NCI-H1048 (cell line): ENCODE measurements at regions not wholly inside any gene's neighbourhood (a gene's known extent, or its start where the extent isn't known, plus 50 kb on each side); places are given as distances from the start of the nearest gene placed in this dataset.

Source experiments
- DNase-seq: peaks from one replicate; lab custom pipeline; 2025; lab: John Stamatoyannopoulos, UW

- no peak for DNase-seq
These were observed 168.0 kb upstream of the ZNF32 start for GRCh38 chr10:43816351-43817321.

DNA sequence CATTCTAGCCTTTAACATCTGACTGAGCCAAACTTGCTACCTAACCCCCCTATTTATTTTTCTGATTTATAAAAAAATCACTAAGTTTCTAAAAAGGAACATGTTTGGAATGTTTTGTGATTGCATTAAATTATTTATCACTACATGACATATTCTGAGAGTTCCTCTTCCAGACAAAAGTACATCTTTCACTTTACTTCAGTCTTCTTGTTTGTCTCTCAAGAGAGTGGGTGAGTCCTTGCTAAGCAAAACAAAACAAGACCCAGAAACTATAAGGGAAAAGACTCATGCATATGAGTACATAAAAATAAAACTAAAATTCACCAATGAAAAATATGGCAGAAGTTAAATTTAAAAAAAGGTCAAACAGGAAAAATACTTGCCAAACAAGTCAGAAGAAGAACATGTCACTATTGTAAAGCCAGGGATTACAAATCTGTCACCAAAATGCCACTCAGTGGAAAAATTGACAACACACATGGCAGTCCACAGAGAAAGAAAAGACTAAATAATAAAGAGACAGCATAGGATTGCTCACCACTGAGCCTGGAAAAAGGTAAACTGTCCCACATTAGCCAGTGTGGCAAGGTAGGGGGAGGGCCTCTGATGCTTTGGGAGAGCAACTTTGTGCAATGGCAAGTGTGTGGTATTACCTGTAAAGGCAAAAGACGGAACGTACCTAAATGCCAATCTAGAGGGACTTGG, 166.7 kb upstream of the ZNF32 start:
- no peak for DNase-seq

DNA sequence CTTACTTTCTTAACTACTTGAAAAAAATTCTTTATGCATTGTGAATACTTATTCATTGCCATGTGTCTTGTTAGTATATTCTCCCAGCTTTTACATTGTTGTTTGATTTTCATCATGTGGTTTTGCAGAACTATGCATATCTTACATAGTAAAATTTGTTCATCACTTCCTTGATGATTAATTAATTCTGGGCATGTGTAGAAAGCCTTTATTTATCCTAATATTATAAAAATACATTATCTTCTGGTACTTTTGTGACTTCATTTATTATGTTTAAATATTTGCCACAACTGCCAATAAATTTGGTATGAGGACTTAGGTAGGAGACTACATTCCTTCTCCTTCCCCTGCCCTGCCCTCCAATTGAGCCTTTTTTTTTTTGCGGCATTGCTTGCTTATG, 166.0 kb upstream of the ZNF32 start:
- DNase-seq, result no peak

- no peak for DNase-seq
These were observed 163.2 kb upstream of the ZNF32 start for GRCh38 chr10:43811871-43812270.

GRCh38 chr10:43809211-43809930, 160.7 kb upstream of the ZNF32 start:
- no peak for DNase-seq

DNA sequence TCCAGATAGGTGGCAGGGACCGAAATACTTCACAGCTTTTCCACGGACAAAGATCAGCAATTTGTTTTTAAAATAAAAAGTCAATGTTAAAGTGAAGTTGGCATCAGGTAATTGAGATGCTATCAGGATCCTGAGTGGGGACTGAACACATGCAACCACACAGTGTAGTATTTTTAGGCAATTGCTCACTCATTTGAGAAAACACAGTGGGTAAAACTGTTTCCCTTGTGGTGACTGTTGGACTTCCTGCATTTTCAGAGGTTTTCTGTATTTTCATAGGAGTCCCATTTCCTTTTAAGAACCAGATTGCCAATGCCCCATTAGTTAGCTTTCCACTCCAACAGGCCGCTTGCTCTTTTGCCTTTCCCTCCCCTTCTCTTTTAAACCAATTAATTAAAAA, 159.5 kb upstream of the ZNF32 start:
- no peak for DNase-seq

DNA sequence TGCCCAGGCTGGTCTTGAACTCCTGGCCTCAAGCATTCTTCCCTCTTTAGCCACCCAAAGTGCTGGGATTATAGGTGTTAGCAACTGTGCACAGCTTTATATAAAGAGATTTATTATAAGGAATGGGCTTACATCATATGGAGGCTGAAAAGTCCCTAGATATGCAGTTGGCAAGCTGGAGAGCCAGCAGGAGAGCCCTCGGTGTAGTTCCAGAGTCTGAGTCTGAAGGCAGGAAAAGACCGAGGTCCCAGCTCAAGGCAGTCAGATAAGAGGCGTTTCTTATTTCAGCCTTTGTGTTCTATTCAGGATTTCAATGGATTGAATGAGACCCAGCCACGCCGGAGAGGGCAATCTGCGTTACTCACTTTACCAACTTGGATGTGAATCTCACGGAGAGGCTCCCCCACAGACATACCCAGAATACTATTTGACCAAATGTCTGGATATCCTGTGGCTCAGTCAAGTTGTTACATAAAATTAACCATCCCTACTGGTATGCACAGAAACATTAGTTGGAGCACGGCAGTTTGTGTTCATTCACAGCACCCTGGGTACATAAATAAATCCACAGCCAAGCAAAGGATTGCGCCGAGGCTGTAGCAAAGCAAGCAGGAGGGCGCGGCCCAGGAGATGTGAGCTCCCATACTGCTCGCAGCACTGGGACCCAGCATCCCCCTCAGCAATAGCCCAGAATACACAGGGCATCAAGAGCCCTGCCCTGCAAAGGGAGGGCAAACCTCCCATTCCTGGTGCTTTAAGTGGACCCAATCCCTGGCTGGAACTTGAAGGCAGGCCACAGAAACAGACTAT, 158.4 kb upstream of the ZNF32 start:
- no peak for DNase-seq

DNA sequence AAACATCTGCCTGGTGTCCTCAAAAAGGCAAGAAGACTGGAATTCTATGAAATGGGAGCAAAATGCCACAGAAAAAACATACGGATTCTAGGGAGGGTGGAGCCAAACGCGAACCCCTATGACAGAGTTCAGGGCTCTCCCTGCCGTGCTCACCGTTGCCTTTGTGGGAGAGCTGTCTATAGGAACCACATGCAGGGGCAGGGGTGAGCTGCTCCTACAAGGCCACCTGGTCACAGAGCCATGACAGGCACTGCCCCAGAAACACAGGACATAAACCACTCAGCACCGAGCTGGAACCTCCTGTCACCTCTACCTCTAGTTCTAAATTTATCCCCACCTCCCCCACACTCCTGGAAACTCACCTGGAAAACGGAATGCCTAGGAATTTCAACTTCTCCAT, 155.1 kb upstream of the ZNF32 start:
- no peak for DNase-seq

GRCh38 chr10:43802988-43803696, 154.5 kb upstream of the ZNF32 start:
- DNase-seq, result no peak

GRCh38 chr10:43801626-43802025, 152.9 kb upstream of the ZNF32 start:
- no peak for DNase-seq

DNA sequence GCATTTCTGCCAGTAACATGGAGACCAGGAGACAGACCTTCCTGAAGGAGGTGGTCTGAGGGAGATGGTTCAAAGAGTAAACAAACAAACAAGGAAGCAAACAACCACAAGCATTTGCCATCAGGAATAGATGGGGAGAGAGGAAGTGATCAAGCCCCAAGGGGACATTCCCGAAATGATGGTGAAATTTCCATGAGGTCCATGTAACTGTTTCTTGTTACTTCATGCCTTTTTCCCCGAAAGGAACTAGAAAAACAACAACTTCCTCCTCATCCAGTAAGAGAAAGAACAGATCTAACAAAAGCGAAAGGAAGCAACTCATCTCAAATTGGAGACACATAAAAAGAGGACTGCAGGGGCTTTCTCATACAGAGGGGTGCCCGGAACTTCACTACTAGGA, 152.5 kb upstream of the ZNF32 start:
- no peak for DNase-seq

DNA sequence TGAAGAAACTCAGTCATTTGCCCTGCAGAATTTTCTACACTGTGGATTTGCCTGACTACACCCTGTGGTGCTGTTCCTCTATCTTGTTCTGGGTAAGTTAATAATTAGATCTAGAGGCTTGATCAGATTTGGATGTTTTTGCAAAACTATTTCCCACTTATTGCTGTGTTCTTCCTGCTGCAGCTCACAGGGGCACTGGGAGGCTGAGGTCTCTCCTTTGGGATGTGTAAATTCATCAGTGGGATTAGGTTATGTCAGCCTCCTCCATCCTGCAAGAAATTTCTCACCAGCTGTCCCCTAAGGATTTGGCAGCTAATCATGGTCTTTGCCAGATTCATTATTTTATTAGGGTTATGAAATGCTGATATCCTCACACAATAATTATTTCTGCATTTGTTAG, 148.1 kb upstream of the ZNF32 start:
- DNase-seq, result no peak

DNA sequence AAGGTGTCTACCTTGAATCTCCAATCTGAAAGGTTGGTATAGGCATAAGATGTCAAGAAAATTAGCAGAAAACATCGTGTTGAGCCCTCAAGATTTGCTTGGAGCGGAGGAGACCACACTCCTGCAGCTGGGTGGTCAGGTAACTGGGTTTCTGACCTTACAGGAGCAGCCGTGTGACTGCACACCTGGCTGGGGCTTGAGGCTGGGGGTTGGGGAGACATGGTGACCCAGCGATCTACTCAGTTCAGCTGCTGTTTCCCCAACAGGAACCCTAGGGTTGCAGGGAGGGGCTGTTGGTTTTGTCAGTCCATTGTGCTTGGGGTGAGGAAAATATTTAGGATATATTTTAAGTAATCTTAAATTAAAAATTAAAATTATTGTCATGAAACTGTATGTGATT, 147.0 kb upstream of the ZNF32 start:
- no peak for DNase-seq

DNA sequence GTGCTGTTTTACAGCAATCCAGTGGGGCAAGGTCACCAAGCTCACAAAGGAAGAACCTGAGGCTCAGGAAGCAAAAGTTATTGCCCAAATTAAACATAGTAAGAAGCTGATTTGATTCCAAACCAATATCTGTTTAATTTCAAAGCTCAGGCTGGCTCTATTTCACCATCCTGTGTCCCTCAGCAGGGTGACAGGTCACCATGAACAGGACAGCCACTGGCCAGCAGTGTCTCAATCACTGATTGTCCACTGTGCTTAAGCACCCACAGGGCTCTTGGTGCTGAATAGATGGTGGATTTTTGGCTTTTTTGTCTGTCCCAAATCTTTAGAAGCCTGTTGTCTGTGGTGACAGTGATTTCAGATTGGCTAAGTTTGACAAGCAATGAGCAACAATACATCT, 146.4 kb upstream of the ZNF32 start:
- DNase-seq, result no peak

DNA sequence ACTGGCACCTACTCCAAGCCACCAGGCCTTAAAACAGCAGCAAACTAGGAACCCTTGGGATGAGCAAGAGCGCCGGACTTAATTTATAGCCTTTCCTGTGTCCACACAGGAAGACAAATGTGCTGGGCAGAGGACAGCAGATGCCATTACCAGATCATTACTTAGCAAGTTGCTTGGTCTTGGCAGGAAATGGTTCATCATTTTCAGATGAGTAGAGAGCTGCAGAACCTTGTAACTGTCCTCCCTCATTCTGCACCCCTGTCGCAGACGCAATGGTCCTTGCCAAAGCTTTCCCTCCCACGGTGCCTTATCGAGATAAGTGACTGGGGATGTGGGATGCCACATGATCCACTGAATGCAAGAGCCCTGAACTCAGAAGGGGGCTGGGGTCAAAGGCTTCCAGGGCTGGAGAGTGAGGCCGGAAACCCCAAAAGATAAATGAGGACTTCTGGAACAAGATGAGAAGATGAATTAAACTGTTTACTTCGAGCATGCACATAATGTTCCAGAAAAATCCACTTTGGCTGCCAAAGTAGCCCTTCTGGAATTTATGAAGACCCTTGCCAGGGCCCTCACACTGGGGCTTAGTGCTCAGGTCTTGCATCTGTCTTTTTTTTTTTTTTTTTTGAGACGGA, 145.6 kb upstream of the ZNF32 start:
- DNase-seq, result no peak

- no peak for DNase-seq
These were observed 145.0 kb upstream of the ZNF32 start for GRCh38 chr10:43793704-43794103.

GRCh38 chr10:43790147-43790546, 141.5 kb upstream of the ZNF32 start:
- no peak for DNase-seq

DNA sequence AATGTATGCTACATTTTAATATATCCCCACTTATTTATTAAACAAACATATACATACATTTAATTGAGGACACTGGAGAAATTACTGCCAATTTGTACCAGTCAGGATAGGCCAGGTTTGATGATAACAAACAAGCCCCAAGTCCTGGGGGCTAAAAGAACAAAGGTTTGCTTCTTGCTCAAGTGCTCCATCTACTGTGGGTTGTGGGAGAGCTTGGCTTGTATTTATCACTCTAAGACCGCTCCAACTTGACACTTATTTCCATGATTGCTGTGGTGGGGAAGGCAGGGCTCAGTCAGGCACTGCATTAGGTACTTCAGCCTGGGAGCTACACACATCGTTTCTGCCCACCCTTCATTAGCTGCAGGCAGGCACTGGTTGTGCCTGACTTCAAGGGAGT, 136.6 kb upstream of the ZNF32 start:
- no peak for DNase-seq

DNA sequence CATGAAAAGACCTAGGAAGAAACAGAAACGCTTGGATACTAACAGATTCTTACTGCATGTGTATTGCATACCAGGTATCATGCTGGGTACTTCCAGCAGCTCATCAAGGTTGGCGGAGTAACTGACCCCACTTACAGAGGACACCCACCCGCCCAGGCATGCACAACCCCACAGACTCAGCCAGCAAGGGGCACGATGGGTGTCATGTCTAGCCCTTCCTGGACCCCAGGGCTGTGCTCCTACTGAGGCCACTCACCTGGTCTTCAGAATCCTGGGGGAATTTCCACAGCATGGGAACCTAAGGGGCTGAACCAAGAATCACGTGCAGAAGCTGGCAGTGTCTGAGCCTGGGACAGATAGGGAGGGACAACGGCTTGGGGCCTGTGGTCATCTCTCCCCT, 134.1 kb upstream of the ZNF32 start:
- DNase-seq, result no peak

GRCh38 chr10:43781480-43782361, 133.0 kb upstream of the ZNF32 start:
- no peak for DNase-seq
